ENCODE measurements at regions not wholly inside any gene's neighbourhood (a gene's known extent, or its start where the extent isn't known, plus 50 kb on each side); places are given as distances from the start of the nearest gene placed in this dataset.
A peak's percentile ranks its signal among the peaks of the same experiment; 100 is the strongest.

GRCh38 chr16:72380283-72380682, 208.3 kb upstream of the PMFBP1 start:
- H3K9me3 ChIP-seq (ENCODE audit: low read depth): no peaks in the 10 kb centered on the region
- H3K36me3 ChIP-seq (replicated peaks; ENCODE audit: insufficient read depth, low read depth): no peaks in the 10 kb centered on the region
- H3K4me1 ChIP-seq (ENCODE audit: insufficient read depth): no peaks in the 10 kb centered on the region
- peak overlapping the region; percentile 0 for H3K27ac ChIP-seq
- no peak overlapping the region for H3K4me3 ChIP-seq
- TF ChIP-seq EZH2 (IDR thresholded peaks at IDR 0.05; ENCODE audit: borderline replicate concordance) (no peak), EZH2phosphoT487 (IDR thresholded peaks at IDR 0.05; ENCODE audit: low read depth, severe bottlenecking, unreplicated experiment) (no peak)
- TF ChIP-seq, protein P1, sequence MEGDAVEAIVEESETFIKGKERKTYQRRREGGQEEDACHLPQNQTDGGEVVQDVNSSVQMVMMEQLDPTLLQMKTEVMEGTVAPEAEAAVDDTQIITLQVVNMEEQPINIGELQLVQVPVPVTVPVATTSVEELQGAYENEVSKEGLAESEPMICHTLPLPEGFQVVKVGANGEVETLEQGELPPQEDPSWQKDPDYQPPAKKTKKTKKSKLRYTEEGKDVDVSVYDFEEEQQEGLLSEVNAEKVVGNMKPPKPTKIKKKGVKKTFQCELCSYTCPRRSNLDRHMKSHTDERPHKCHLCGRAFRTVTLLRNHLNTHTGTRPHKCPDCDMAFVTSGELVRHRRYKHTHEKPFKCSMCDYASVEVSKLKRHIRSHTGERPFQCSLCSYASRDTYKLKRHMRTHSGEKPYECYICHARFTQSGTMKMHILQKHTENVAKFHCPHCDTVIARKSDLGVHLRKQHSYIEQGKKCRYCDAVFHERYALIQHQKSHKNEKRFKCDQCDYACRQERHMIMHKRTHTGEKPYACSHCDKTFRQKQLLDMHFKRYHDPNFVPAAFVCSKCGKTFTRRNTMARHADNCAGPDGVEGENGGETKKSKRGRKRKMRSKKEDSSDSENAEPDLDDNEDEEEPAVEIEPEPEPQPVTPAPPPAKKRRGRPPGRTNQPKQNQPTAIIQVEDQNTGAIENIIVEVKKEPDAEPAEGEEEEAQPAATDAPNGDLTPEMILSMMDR (IDR thresholded peaks at IDR 0.05; ENCODE audit: poor library complexity): no peak
- no peak for DNase-seq (ENCODE audit: low spot score)
- no peaks in the 10 kb centered on the region for H3K9me2 ChIP-seq (replicated peaks; ENCODE audit: insufficient read depth)
- H4K20me1 ChIP-seq (ENCODE audit: insufficient read depth, poor library complexity, severe bottlenecking): no peaks in the 10 kb centered on the region
- H2AFZ ChIP-seq: no peak overlapping the region
- H3K79me2 ChIP-seq: no peaks in the 10 kb centered on the region
- WGBS (ENCODE audit: low lambda C conversion rate, missing lambda C conversion rate): 25% methylated on average over 1 of the region's 1 CpG
- H3K4me2 ChIP-seq: peak overlapping the region; percentile 20
- H3K27me3 ChIP-seq: no peaks in the 10 kb centered on the region

DNA sequence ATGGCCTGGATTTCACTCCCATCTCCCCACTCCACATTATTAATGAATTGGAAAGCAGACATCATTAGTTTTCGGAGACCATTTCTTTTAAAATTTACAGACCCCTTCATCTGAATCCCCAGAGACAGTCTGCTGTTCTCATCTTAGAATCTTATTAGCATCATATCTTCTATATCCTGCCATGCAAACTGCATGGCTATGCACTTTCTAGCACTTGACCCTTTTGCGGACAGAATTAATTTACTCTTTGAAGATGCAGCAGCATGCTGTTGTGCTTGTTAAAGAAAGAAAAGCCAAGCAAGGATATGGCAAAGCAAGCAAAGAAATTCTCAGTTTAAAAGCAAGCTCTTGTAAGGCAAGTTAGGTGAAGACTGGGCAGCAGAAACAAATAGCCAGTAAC, 201.2 kb upstream of the PMFBP1 start:
- Histone ChIP-seq H3K36me3 (replicated peaks; ENCODE audit: insufficient read depth, low read depth) (no peaks in the 10 kb centered on the region), H3K4me2 (no peak overlapping the region), H3K9me3 (ENCODE audit: low read depth) (no peaks in the 10 kb centered on the region), H3K27me3 (no peaks in the 10 kb centered on the region), H3K27ac (peak overlapping the region; percentile 76), H3K79me2 (no peaks in the 10 kb centered on the region), H4K20me1 (ENCODE audit: insufficient read depth, poor library complexity, severe bottlenecking) (no peaks in the 10 kb centered on the region), H3K4me3 (no peak overlapping the region), H3K9me2 (replicated peaks; ENCODE audit: insufficient read depth) (no peaks in the 10 kb centered on the region), H2AFZ (no peak overlapping the region), H3K4me1 (ENCODE audit: insufficient read depth) (peaks cover 25% of the 10 kb centered on the region)
- 92% methylated on average over 2 of the region's 2 CpGs for WGBS (ENCODE audit: low lambda C conversion rate, missing lambda C conversion rate)
- TF ChIP-seq, protein P1 (IDR thresholded peaks at IDR 0.05; ENCODE audit: poor library complexity): no peak
- no peak for TF ChIP-seq EZH2phosphoT487 (IDR thresholded peaks at IDR 0.05; ENCODE audit: low read depth, severe bottlenecking, unreplicated experiment)
- TF ChIP-seq EZH2 (IDR thresholded peaks at IDR 0.05; ENCODE audit: borderline replicate concordance): no peak
- DNase-seq (ENCODE audit: low spot score): no peak

- Histone ChIP-seq H3K27ac (peak overlapping the region; percentile 76), H3K36me3 (replicated peaks; ENCODE audit: insufficient read depth, low read depth) (no peaks in the 10 kb centered on the region), H3K27me3 (no peaks in the 10 kb centered on the region), H3K79me2 (no peaks in the 10 kb centered on the region), H3K4me1 (ENCODE audit: insufficient read depth) (peaks cover 25% of the 10 kb centered on the region), H2AFZ (peak overlapping the region; percentile 27), H3K4me3 (no peak overlapping the region), H3K4me2 (peak overlapping the region; percentile 33), H3K9me3 (ENCODE audit: low read depth) (no peaks in the 10 kb centered on the region), H3K9me2 (replicated peaks; ENCODE audit: insufficient read depth) (no peaks in the 10 kb centered on the region), H4K20me1 (ENCODE audit: insufficient read depth, poor library complexity, severe bottlenecking) (no peaks in the 10 kb centered on the region)
- peak; percentile 4 for DNase-seq (ENCODE audit: low spot score)
- no peak for TF ChIP-seq EZH2 (IDR thresholded peaks at IDR 0.05; ENCODE audit: borderline replicate concordance)
- no peak for TF ChIP-seq EZH2phosphoT487 (IDR thresholded peaks at IDR 0.05; ENCODE audit: low read depth, severe bottlenecking, unreplicated experiment)
- TF ChIP-seq, protein P1 (IDR thresholded peaks at IDR 0.05; ENCODE audit: poor library complexity): no peak
- WGBS (ENCODE audit: low lambda C conversion rate, missing lambda C conversion rate): 50% methylated on average over 15 of the region's 15 CpGs
Measured at GRCh38 chr16:72372087-72373045, 200.4 kb upstream of the PMFBP1 start.

Measured in hepatocyte (in vitro differentiated cells).